IPS-NIHi11 (cell line): ENCODE measurements at regions not wholly inside any gene's neighbourhood (a gene's known extent, or its start where the extent isn't known, plus 50 kb on each side); places are given as distances from the start of the nearest gene placed in this dataset.
"Not testable (repeated sequence)": the region's sequence is repeated elsewhere in the genome, so short reads cannot be mapped to it uniquely, and the experiment has no call there.

Experiments
- DNase-seq: peaks from one replicate; pipeline ENCODE4 v3.0.0; 2012; ENCODE audit warnings: mixed read lengths, low spot score

- peak; percentile 69 for DNase-seq
Observed at GRCh38 chr11:87463486-87464102, 425.9 kb downstream of the TMEM135 start.

GRCh38 chr11:87462171-87462570, 424.4 kb downstream of the TMEM135 start:
- DNase-seq, result no peak

DNA sequence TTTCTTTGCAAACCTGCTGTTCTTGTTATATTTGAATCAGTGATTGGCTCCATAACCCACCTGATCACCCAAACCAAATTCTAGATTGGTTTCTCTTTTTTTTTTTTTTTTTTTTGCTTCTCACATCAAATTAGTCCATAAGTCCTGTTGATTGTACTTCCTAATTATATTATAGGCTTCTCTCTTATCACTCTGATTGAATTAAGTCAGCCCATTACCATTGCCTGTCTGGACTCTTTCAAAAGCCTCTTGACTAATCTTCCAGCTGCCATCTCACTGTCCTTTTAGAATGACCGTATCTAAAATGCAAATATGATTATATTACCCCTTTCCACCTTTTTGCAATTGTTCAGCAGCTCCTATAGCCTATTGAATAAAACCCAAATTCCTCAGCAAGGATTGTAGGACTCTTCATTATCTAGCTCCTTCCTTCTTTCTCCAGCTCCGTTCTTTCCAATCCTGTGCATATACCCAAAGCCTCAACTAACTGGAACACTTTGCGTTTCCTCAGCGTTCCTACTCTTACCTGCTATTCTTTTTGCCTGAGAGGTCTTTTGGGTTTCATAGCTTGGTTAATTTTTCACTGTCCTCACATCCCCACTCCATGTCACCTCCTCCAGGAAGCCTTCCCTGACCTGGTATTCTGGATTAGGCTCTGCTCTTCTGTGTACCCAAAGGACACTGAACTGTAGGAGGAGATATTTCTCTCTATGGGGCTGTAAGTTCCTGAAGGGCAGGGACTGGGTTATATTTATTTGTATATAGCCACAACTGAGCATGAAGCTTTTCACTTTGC, 423.3 kb downstream of the TMEM135 start:
- no peak for DNase-seq

DNA sequence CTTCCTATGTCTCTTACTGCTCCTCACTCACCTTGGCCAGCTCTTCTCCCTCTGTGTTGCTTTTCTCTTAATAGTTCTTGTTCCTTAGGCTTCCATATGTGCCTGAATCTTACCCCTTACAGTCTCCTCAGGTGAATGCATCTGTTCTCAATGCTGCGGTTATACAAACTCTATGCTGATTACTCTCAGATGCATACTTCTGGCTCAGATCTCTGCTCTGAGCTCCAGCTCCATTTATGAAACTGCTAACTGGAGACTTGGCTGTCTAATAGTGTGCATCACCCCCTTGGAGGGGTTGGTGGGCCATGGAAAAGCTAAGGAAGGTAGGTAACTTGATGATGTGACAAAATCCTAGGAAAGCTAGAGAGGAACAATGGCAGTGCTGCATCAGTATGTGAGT, 422.5 kb downstream of the TMEM135 start:
- DNase-seq, result no peak

- no peak for DNase-seq
Observed at GRCh38 chr11:87459351-87459750, 421.6 kb downstream of the TMEM135 start.

DNA sequence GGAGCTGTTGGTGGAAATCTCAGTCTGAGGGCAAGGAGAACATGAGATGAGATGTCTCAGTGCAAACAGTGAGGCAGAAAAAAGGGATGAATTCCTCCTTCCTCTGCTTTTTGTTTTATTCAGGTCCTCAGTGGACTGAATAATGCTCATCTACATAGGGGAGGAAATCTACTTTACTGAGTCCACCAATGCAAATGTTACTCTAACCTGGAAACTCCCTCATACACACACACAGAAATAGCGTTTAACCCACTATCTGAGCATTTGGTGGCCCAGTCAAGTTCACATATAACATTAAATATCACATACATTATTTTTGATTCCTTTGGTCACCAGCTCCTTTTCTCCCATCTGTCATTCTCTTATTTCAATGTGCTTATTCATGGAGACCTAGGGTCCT, 418.8 kb downstream of the TMEM135 start:
- no peak for DNase-seq

GRCh38 chr11:87455180-87455579, 417.4 kb downstream of the TMEM135 start:
- DNase-seq, result no peak

DNA sequence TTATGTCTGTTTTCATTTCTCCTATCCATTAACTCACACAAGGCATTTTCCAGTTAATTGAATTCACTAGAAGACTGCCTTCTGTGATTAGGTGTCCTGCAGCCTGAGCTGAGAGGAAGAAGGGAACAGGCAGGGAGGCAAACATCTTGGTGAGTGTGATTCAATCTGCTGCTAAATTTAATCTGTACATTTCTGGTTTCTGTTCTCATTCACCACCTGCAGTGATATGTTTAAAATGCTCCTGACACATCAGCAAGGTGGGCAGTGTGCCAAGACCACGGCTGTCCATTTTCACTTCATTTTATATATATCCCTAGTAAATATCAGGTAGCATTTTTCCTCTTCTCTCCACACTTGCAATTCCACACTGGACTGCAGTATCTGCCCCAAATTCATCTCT, 416.5 kb downstream of the TMEM135 start:
- no peak for DNase-seq

GRCh38 chr11:87453531-87454089, 415.9 kb downstream of the TMEM135 start:
- no peak for DNase-seq

DNA sequence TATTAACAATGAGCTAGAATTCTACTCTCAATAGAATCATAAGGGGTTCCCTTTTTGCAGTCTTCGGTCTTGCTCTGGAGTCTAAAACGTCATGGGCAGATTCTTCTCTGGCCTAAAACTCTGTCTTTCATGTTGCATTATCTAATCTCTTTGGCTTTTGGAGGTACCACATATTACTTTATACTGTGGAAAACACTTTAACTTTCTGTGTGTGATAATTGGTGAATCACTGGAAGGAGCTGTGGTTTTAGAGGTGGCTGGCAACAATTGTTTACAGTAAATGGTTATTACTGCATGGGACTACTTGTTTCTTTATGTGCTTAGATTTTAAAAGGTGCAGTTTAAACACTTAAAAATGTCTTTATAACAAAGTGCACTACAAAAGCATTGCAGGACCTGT, 414.3 kb downstream of the TMEM135 start:
- not testable (repeated sequence) for DNase-seq

DNA sequence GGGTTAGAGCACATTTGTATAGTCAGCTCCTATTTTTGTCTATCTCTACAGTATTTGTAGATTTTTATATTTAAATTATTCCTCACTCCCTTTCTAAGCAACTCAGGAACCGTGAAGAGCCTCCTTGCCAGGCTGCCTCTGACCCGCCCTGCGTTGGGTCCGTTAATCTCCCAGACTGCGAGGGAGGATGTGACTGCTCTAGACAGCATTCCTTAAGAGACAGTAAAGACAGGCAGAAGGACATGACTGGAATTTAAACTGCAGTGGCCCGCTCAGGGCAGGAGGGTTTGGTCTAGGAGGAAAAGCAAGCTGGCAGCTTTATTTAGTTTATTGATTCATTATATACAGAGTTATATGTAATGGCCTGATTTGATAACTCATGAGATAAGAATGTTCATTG, 413.7 kb downstream of the TMEM135 start:
- DNase-seq, result no peak

- DNase-seq, result no peak
Observed at GRCh38 chr11:87447606-87448005, 409.9 kb downstream of the TMEM135 start.

DNA sequence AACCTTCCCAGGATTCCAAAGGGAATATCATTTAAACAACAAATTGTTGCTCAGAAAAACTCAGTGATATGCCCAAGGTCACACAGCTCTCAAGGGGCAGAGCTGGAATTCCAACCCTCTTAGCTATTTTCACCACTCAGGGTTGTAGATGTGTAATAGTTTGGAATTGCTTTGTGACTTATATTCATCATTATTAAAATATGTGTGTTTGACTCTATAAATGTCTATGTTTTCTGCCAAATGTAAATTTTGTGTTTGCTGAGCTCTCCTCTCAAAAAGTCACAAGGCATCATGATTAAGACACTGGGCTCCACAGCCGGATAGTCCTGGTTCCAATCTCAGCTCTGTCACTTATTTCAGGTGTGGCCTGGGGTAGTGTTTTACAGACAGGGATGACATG, 407.3 kb downstream of the TMEM135 start:
- DNase-seq, result no peak

- DNase-seq, result no peak
Observed at GRCh38 chr11:87443707-87444106, 406.0 kb downstream of the TMEM135 start.

GRCh38 chr11:87440076-87440770, 402.5 kb downstream of the TMEM135 start:
- DNase-seq, result no peak

DNA sequence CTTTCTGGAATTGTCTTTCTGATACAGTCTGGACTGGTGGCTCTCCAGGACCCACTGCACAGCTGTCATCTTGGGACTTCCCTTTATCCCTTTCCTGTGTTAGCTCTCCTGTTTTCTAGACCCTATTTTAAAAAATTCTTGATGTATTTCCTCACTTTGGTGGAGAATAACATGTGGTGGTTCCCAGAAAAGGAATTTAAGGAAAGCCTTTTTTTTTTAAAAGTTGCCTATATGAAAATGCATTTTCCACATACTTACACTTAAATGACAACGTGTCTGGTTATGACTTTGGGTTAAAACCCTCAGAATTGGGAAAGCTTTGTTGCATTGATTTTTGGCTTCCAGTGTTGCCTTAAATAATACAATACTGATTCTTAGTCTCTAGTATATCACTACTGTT, 400.7 kb downstream of the TMEM135 start:
- DNase-seq, result no peak

DNA sequence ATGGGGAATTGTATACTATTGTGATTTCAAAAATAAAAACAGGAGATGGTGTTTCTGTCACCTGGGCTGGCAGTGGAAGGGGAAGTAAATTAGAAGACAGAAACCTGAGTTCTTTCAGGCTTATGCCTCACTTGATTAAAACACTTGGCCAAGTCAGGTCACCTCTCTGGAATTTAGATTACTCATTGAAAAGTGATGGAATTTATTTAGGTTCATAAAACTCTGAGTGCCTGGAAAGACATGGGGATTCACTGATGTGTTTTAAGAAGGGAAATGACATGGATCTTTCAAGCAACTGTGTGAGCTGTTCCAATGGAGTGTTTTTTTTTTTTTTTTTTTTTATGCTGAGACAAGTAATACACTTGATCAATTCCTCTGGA, 400.1 kb downstream of the TMEM135 start:
- DNase-seq, result no peak

DNA sequence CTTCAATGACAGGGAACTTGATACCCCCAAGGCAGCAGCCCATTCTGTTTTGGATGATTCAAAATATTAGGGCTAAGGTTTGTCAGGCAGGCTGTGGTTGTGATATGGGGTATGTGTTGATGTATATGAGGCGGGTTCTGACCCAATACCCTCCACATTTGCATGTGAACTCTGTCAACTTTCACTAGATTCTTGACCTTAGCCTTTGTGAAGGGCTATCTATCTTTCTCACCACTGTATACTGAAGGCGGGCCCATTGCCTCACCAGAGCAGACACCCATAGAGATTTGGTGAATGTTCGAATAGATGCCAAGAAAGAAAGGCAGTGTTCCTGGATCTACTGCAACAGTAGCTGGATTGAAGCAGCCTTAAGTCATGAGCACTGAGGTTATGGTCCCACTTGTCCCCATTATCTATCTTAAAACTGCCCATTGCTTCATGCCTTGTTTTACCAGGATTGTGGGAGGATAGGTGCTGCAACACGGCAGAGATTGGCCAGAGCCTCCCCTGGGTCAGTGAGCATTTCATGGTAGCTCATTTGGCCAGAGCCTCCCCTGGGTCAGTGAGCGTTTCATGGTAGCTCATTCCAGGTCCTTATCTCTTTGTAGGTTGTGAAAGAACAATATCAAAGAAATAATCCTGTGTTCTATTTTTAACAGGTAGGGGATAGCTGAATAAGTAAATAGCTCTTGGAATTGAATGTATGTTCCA, 399.6 kb downstream of the TMEM135 start:
- no peak for DNase-seq

DNA sequence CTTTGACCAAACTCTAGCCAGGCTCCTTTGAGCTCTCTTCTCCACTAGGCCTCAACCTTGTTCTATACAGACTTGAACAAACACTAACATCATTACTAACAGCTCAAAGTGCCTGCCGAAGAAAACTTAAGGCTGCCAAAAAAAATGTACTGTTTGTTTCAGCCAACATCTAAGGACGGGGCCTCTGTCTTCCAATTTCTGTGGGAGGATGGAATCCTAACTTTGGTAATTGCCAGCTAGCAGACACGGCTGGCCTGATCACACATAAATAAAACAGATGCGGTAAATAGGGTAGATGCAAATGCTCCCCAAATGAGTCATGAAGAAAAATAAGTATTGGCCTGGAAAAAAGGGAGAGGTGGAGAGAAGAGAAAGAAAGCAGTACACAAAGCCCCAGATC, 394.3 kb downstream of the TMEM135 start:
- no peak for DNase-seq

DNA sequence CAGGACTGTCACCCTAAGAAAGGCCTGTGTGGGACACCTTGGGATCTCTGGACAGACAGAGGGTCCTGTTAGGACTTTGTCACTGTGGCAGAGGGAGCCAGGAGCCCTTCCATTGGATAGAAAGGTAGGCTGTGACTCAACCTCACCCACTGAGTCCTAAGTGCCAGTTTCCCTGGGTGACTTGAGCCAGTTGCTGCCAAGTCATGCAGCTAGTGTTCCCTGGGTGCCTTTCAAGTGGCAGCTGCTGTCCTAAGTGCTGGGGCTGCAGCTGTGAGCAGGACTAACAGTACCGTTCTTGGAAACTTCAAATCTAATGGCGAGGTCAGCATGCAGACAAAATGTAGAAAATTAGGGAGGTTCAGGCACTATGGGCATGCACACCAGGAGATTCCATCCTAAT, 393.7 kb downstream of the TMEM135 start:
- no peak for DNase-seq

GRCh38 chr11:87430821-87431220, 393.1 kb downstream of the TMEM135 start:
- no peak for DNase-seq

DNA sequence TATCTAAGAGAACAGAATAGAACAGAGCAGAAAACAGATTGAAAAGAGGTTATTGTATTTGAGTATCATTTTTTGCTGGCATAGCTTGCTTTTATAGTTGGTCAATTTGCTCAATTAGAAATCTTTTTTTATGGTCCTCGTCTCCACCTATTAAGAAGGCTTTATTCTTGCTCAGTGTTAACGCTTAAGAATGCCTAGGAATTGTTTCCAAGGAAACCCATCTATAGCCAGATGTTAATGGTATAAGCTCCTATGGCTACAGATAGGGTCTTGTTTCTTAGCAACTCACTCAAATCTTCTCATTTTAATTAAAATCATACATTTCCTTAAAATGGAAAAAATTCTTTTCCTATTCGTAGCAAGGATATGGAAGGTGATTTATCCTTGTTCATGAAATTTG, 392.3 kb downstream of the TMEM135 start:
- DNase-seq, result no peak
